WTC11 (cell line): ENCODE measurements at regions not wholly inside any gene's neighbourhood (a gene's known extent, or its start where the extent isn't known, plus 50 kb on each side); places are given as distances from the start of the nearest gene placed in this dataset.

Experiments
- ATAC-seq: fragments of 200-7000 bp; cut with Tn5 transposase; 2 replicates; pipeline ENCODE4 v1.10.0; 2021; ENCODE audit warnings: mild to moderate bottlenecking, moderate library complexity
- CTCF ChIA-PET: fragments of 300-600 bp; sonication (Branson Sonifier 250); formaldehyde crosslinking; loops from one replicate; lab custom pipeline; 2021; ENCODE audit warnings: antibody characterized with exemption; lab: Charles Lee
- POLR2A ChIA-PET: fragments of 350-600 bp; sonication (Branson Sonifier 250); formaldehyde crosslinking; loops from one replicate; lab custom pipeline; 2021; ENCODE audit warnings: antibody characterized with exemption; lab: Charles Lee
- DNase-seq: peaks from one replicate; pipeline ENCODE4 v3.0.0; 2021; ENCODE audit warnings: low spot score
- H3K27ac Mint-ChIP-seq: 2 replicates; pipeline ENCODE4 v1.8.0; 2021; ENCODE audit warnings: mixed read lengths
- H3K27me3 Mint-ChIP-seq: 2 replicates; pipeline ENCODE4 v1.8.0; 2021; ENCODE audit warnings: low read depth, mild to moderate bottlenecking, moderate library complexity, mixed read lengths
- H3K36me3 Mint-ChIP-seq: 2 replicates; pipeline ENCODE4 v1.8.0; 2021; ENCODE audit warnings: mixed read lengths
- H3K4me1 Mint-ChIP-seq: 2 replicates; pipeline ENCODE4 v1.8.0; 2022; ENCODE audit warnings: mixed read lengths
- H3K4me3 Mint-ChIP-seq: 2 replicates; pipeline ENCODE4 v1.8.0; 2021; ENCODE audit warnings: mild to moderate bottlenecking, moderate library complexity, mixed read lengths
- H3K9me3 Mint-ChIP-seq: 2 replicates; pipeline ENCODE4 v1.8.0; 2021; ENCODE audit warnings: mixed read lengths
- AR ChIP-seq: fragments of 250-450 bp; sonication (Bioruptor Pico); IDR thresholded peaks from 2 replicates; pipeline ENCODE4 v1.9.0; 2021; ENCODE audit warnings: mild to moderate bottlenecking
- CTCF ChIP-seq: fragments of 200-600 bp; IDR thresholded peaks from 2 replicates; pipeline ENCODE4 v1.8.0; 2022; ENCODE audit warnings: antibody characterized with exemption
- E2F4 ChIP-seq: sonication (generic); formaldehyde crosslinking; IDR thresholded peaks from 2 replicates; pipeline ENCODE4 v1.8.1; 2022; ENCODE audit warnings: low read depth, mild to moderate bottlenecking, moderate library complexity, missing genetic modification reagents, borderline replicate concordance
- ETV6 ChIP-seq: sonication (generic); formaldehyde crosslinking; IDR thresholded peaks from 2 replicates; pipeline ENCODE4 v1.8.1; 2022; ENCODE audit warnings: mild to moderate bottlenecking, missing genetic modification reagents
- GABPB1 ChIP-seq: sonication (generic); formaldehyde crosslinking; IDR thresholded peaks from 2 replicates; pipeline ENCODE4 v1.8.1; 2023; ENCODE audit warnings: mild to moderate bottlenecking, missing genetic modification reagents
- GRHL2 ChIP-seq: fragments of 250-450 bp; sonication (Bioruptor Pico); IDR thresholded peaks from 2 replicates; pipeline ENCODE4 v1.8.0; 2022; ENCODE audit warnings: mild to moderate bottlenecking, moderate library complexity; ENCODE audit not compliant: insufficient replicate concordance, severe bottlenecking
- IRF2 ChIP-seq: sonication (generic); formaldehyde crosslinking; IDR thresholded peaks from 2 replicates; pipeline ENCODE4 v1.8.0; 2022; ENCODE audit warnings: low read depth, missing genetic modification reagents, borderline replicate concordance
- NFATC4 ChIP-seq: fragments of 250-450 bp; sonication (Bioruptor Pico); IDR thresholded peaks from 2 replicates; pipeline ENCODE4 v1.9.0; 2021; ENCODE audit warnings: mild to moderate bottlenecking
- NFYB ChIP-seq: sonication (generic); formaldehyde crosslinking; conservative IDR thresholded peaks from 2 replicates; pipeline ENCODE4 v1.8.0; 2022; ENCODE audit warnings: low read depth, missing genetic modification reagents
- ZNF138 ChIP-seq: sonication (generic); formaldehyde crosslinking; conservative IDR thresholded peaks from 2 replicates; pipeline ENCODE4 v1.8.1; 2022; ENCODE audit warnings: mild to moderate bottlenecking, moderate library complexity, missing genetic modification reagents
- ZNF317 ChIP-seq: sonication (generic); formaldehyde crosslinking; IDR thresholded peaks from 2 replicates; pipeline ENCODE4 v1.8.1; 2023; ENCODE audit warnings: low read depth, mild to moderate bottlenecking, moderate library complexity, missing genetic modification reagents, borderline replicate concordance
- ZNF416 ChIP-seq: fragments of 250-450 bp; sonication (Bioruptor Pico); IDR thresholded peaks from 2 replicates; pipeline ENCODE4 v1.9.0; 2021; ENCODE audit warnings: mild to moderate bottlenecking, inconsistent platforms
- TF ChIP-seq, protein P1 (sequence below): fragments of 250-450 bp; sonication (Bioruptor Pico); conservative IDR thresholded peaks from 2 replicates; pipeline ENCODE4 v1.9.0; 2021; ENCODE audit warnings: mild to moderate bottlenecking
- TF ChIP-seq, protein P2 (sequence below): sonication (generic); formaldehyde crosslinking; conservative IDR thresholded peaks from 2 replicates; pipeline ENCODE4 v1.8.1; 2022; ENCODE audit warnings: mild to moderate bottlenecking, missing genetic modification reagents

- no peak for ATAC-seq
- peaks cover 10% of the 10 kb centered on the region for H3K4me1 Mint-ChIP-seq
- CTCF ChIA-PET = no interaction called here
- H3K4me3 Mint-ChIP-seq = no peak overlapping the region
- H3K27me3 Mint-ChIP-seq = no peaks in the 10 kb centered on the region
- H3K27ac Mint-ChIP-seq = peak overlapping the region; percentile 12; the same call in 1 of the 2 replicates
- TF ChIP-seq E2F4 (CRISPR knock-in tag) = no peak
- no peak for TF ChIP-seq NFATC4
- TF ChIP-seq IRF2 (CRISPR knock-in tag) = no peak
- no peak for TF ChIP-seq GRHL2 (CRISPR knock-in tag)
- no peak for TF ChIP-seq ZNF138 (CRISPR knock-in tag)
- no peak for TF ChIP-seq CTCF
- TF ChIP-seq NFYB (CRISPR knock-in tag) = no peak
- TF ChIP-seq, protein P1, sequence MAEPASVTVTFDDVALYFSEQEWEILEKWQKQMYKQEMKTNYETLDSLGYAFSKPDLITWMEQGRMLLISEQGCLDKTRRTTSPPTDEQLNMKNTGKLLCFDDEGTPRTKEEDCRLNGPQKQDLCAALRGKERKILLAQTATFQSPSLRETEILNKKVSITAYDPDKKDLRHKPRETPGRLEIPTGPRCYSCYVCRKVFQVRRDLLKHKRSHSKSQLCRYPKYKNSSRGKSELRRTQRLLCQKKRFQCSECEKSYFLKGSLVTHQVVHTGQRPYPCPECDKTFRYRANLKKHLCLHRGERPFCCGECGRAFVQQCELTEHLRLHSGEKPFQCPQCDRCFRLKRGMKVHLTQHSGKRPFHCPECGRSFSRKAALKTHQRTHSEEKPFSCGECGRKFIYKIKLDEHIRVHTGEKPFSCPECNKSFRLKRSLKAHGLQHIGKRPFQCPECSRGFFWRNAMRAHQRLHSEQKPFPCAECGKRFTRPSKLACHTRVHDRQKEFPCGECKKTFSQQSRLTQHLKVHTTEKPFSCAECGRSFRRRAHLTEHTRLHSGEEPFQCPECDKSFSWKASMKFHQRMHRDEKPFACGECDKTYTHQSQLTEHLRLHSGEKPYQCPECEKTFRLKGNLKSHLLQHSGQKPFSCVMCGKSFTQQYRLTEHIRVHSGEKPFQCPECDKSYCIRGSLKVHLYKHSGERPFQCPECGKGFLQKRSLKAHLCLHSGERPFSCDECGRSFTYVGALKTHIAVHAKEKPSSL = no peak
- TF ChIP-seq GABPB1 (CRISPR knock-in tag) = no peak
- no peak for DNase-seq
- POLR2A ChIA-PET = no interaction called here
- H3K36me3 Mint-ChIP-seq = no peaks in the 10 kb centered on the region
- no peaks in the 10 kb centered on the region; the same call in 1 of the 2 replicates for H3K9me3 Mint-ChIP-seq
Observed at GRCh38 chr12:92073094-92073493, 72.6 kb downstream of the BTG1 start.

DNA sequence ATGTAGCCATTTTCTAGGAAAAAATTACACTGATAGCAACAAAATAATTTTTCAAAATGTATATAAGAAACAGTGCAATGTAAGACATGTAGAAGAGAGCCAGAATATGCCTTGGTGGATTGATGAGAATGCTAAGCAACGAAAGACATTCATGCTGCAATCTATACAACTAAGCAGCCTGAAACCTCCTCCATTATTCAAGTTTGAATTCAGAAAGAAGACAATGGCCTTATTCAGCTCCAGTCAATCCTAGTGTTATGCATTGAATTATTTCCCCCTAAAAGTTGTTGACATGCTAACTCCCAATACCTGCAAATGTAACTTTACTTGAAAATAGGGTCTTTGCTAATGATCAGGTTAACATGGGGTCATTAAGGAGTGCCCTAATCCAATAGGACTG lies 73.5 kb downstream of the BTG1 start:
- H3K4me3 Mint-ChIP-seq = no peak overlapping the region
- CTCF ChIA-PET = no interaction called here
- H3K4me1 Mint-ChIP-seq = peaks cover 10% of the 10 kb centered on the region
- POLR2A ChIA-PET = no interaction called here
- no peak for ATAC-seq
- TF ChIP-seq, protein P2, sequence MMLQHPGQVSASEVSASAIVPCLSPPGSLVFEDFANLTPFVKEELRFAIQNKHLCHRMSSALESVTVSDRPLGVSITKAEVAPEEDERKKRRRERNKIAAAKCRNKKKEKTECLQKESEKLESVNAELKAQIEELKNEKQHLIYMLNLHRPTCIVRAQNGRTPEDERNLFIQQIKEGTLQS (CRISPR knock-in tag) = no peak
- TF ChIP-seq ZNF317 (CRISPR knock-in tag) = no peak
- TF ChIP-seq ZNF416 = no peak
- no peaks in the 10 kb centered on the region; the same call in 1 of the 2 replicates for H3K9me3 Mint-ChIP-seq
- no peaks in the 10 kb centered on the region for H3K27me3 Mint-ChIP-seq
- no peaks in the 10 kb centered on the region for H3K36me3 Mint-ChIP-seq
- DNase-seq = no peak
- H3K27ac Mint-ChIP-seq = no peak overlapping the region

DNA sequence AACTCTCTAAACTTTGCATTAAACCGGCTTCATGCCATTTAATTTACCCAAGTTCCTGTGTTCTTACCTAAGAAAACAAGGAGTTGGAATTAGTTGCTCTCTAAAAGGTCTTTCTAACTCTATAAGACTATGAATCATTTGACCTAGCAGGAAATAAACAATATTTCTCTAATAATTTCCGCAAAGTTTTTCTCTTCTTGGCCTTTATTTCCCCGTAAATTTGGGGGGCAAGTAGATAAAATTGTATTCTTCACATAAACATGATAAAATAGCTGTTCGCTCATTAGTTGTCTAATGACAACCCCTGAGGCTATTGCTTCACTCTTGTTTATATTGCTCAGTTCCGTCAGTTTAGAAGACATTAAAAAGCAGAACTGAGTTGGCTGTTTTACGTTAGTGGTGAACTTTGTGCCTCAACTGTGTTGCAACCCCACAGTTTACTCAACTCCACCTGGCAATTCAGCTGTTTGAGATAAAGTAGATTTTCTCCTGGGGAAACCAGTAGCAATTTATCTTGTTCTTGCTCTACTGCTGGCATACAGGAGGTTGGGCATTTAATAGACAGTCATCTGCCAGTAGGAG lies 74.7 kb downstream of the BTG1 start:
- H3K36me3 Mint-ChIP-seq = no peaks in the 10 kb centered on the region
- no peaks in the 10 kb centered on the region; the same call in 1 of the 2 replicates for H3K9me3 Mint-ChIP-seq
- ChIA-PET CTCF (no interaction called here), POLR2A (no interaction called here)
- H3K27ac Mint-ChIP-seq = no peak overlapping the region
- peaks cover 10% of the 10 kb centered on the region for H3K4me1 Mint-ChIP-seq
- ATAC-seq (no peak), DNase-seq (no peak)
- TF ChIP-seq ETV6 (CRISPR knock-in tag) (no peak), GABPB1 (CRISPR knock-in tag) (peak; percentile 94), AR (no peak)
- no peak overlapping the region for H3K4me3 Mint-ChIP-seq
- no peaks in the 10 kb centered on the region for H3K27me3 Mint-ChIP-seq
